K562 (cell line): ENCODE measurements at regions not wholly inside any gene's neighbourhood (a gene's known extent, or its start where the extent isn't known, plus 50 kb on each side); places are given as distances from the start of the nearest gene placed in this dataset.

Experiments
- ATAC-seq: fragments of 200-7000 bp; cut with Tn5 transposase; 3 replicates; pipeline ENCODE4 v1.9.1; 2020; ENCODE audit warnings: moderate library complexity
- BruUV-seq: library from RNA; stranded (reverse); fragments of 400-500 nt; replicated peaks from 2 replicates; lab custom pipeline; 2021; lab: Mats Ljungman, UMichigan
- CTCF ChIA-PET: fragments of 300-600 bp; formaldehyde crosslinking; extraction: SDS; loops from one replicate; lab custom pipeline; 2021; ENCODE audit warnings: low intra/inter-chr PET ratio; lab: Yijun Ruan, JAX
- POLR2A ChIA-PET: fragments of 300-600, 350-650 bp; sonication (Branson Sonifier 250); formaldehyde crosslinking; extraction: SDS; loops from one replicate; lab custom pipeline; 2021; ENCODE audit warnings: antibody characterized with exemption, inconsistent platforms; lab: Yijun Ruan, JAX
- DNase-seq, 4 experiments: peaks; one replicate each; pipeline versions ENCODE4 v3.0.0 to v3.0.0-alpha.2; 2011 to 2018; ENCODE audit warnings: low spot score in 3 of 4, mixed read lengths in 3 of 4; ENCODE audit errors: extremely low read depth in 1 of 4
- FAIRE-seq: peaks from 2 replicates; lab custom pipeline; 2011; peaks lifted over from hg19 to GRCh38; lab: Jason Lieb, UNC
- H2AFZ ChIP-seq: 2 replicates; pipeline ENCODE4 v1.6.0; 2011; ENCODE audit warnings: low read depth, low read length, control low read depth, inconsistent platforms
- H3K27ac ChIP-seq: fragments of 200-600 bp; 3 replicates; pipeline ENCODE4 v1.8.0; 2011; ENCODE audit warnings: low read depth, mild to moderate bottlenecking, control low read depth, inconsistent platforms, low read length, moderate library complexity, mixed read lengths; ENCODE audit errors: extremely low read depth
- H3K27me3 ChIP-seq, 2 experiments: fragments of 300-600 bp in 1 of 2; 2 replicates in 1 of 2; 3 replicates in 1 of 2; pipeline versions ENCODE4 v1.6.0 to v1.8.0; 2011; ENCODE audit warnings: inconsistent platforms in 2 of 2, low read length in 2 of 2, mild to moderate bottlenecking in 1 of 2, mixed read lengths in 1 of 2, moderate library complexity in 1 of 2; ENCODE audit not compliant: control insufficient read depth in 2 of 2, insufficient read depth in 2 of 2
- H3K36me3 ChIP-seq: fragments of 300-600 bp; 3 replicates; pipeline ENCODE4 v1.8.0; 2011; ENCODE audit warnings: mild to moderate bottlenecking, low read length, inconsistent platforms; ENCODE audit not compliant: control insufficient read depth, insufficient read depth
- H3K4me1 ChIP-seq, 2 experiments: fragments of 200-600 bp in 1 of 2; replicated peaks in 1 of 2; 2 replicates in 1 of 2; 3 replicates in 1 of 2; pipeline versions ENCODE4 v1.5.1 to v1.8.0; 2011; ENCODE audit warnings: inconsistent platforms in 2 of 2, low read length in 2 of 2, mild to moderate bottlenecking in 1 of 2, mixed read lengths in 1 of 2, moderate library complexity in 1 of 2; ENCODE audit not compliant: control insufficient read depth in 2 of 2, insufficient read depth in 2 of 2
- H3K4me2 ChIP-seq: 2 replicates; pipeline ENCODE4 v1.6.1; 2011; ENCODE audit warnings: low read length, control low read depth, inconsistent platforms, mixed read lengths; ENCODE audit not compliant: insufficient read depth
- H3K4me3 ChIP-seq: fragments of 200-600 bp; sonication (generic), shearing (Covaris generic); 2 replicates; pipeline ENCODE4 v1.5.1; 2016; ENCODE audit warnings: control low read depth, inconsistent platforms
- H3K79me2 ChIP-seq: fragments of 200-600 bp; 3 replicates; pipeline ENCODE4 v1.8.0; 2011; ENCODE audit warnings: low read length, inconsistent platforms; ENCODE audit not compliant: control insufficient read depth, insufficient read depth
- H3K9ac ChIP-seq, 2 experiments: 2 replicates each; pipeline versions ENCODE4 v1.6.0 to v1.6.1; 2011; ENCODE audit warnings: low read depth in 2 of 2, low read length in 2 of 2, control low read depth in 1 of 2, inconsistent platforms in 1 of 2, mild to moderate bottlenecking in 1 of 2, mixed read lengths in 1 of 2; ENCODE audit not compliant: insufficient read depth in 1 of 2
- H3K9me1 ChIP-seq: one replicate; pipeline ENCODE4 v1.6.0; 2011; ENCODE audit warnings: inconsistent platforms, mild to moderate bottlenecking, low read length, moderate library complexity; ENCODE audit not compliant: control insufficient read depth, insufficient read depth
- H3K9me3 ChIP-seq: replicated peaks from 2 replicates; pipeline ENCODE4 v1.5.1; 2011; ENCODE audit warnings: low read depth, low read length, inconsistent platforms; ENCODE audit not compliant: control insufficient read depth, insufficient read depth
- H4K20me1 ChIP-seq: replicated peaks from 2 replicates; pipeline ENCODE4 v1.6.1; 2011; ENCODE audit warnings: low read length, inconsistent platforms, mixed read lengths; ENCODE audit not compliant: control insufficient read depth, insufficient read depth
- NCOR1 ChIP-seq: fragments of 450-650 bp; IDR thresholded peaks from 2 replicates; pipeline ENCODE4 v1.6.1; 2016; ENCODE audit warnings: mild to moderate bottlenecking, moderate library complexity
- PHF21A ChIP-seq: fragments of 450-650 bp; IDR thresholded peaks from 2 replicates; pipeline ENCODE4 v1.6.1; 2017; ENCODE audit warnings: low read depth, borderline replicate concordance
- RBM14 ChIP-seq: fragments of 200-400 bp; formaldehyde crosslinking; IDR thresholded peaks from 2 replicates; pipeline ENCODE4 v1.6.1; 2018; ENCODE audit warnings: low read depth, mild to moderate bottlenecking, low read length, moderate library complexity, borderline replicate concordance; ENCODE audit not compliant: insufficient read depth
- SMARCA4 ChIP-seq: fragments of 450-650 bp; IDR thresholded peaks from 2 replicates; pipeline ENCODE4 v1.6.1; 2016
- STAT5A ChIP-seq: IDR thresholded peaks from 2 replicates; pipeline ENCODE4 v1.6.1; 2012; ENCODE audit warnings: low read length, inconsistent platforms, borderline replicate concordance
- ZNF146 ChIP-seq: IDR thresholded peaks from one replicate; pipeline ENCODE4 v1.6.1; 2018; ENCODE audit warnings: missing compliant biosample characterization; ENCODE audit not compliant: unreplicated experiment
- ZNF239 ChIP-seq: fragments of 250-450 bp; sonication (Bioruptor Pico); IDR thresholded peaks from 2 replicates; pipeline ENCODE4 v1.4.0; 2020; ENCODE audit warnings: mild to moderate bottlenecking
- ZNF75A ChIP-seq: fragments of 450-650 bp; formaldehyde crosslinking; IDR thresholded peaks from 2 replicates; pipeline ENCODE4 v1.4.0; 2020; ENCODE audit warnings: mild to moderate bottlenecking
- WGBS: fragments of 100-300 bp; shearing (Covaris generic); methylation state at CpG from one replicate; pipeline ENCODE4 v1.1.6; 2016; ENCODE audit warnings: low coverage, mixed read lengths; ENCODE audit not compliant: insufficient coverage; ENCODE audit errors: missing lambda C conversion rate; 5-methylcytosine and 5-hydroxymethylcytosine counted together
- in situ Hi-C: fragments of 300-500 bp; cut with MboI; formaldehyde crosslinking; loops from 4 replicates; pipeline ENCODE4 v1.15.0; 2018; ENCODE audit warnings: inconsistent platforms, mixed read lengths
- intact Hi-C: fragments of 100-400 bp; cut with micrococcal nuclease; formaldehyde crosslinking; loops from 2 replicates; pipeline ENCODE4 v1.14.2; 2022
- TF ChIP-seq, protein P1 (sequence below): sonication (generic); formaldehyde crosslinking; IDR thresholded peaks from 2 replicates; pipeline ENCODE4 v1.8.1; 2023; ENCODE audit warnings: mild to moderate bottlenecking, missing genetic modification reagents
- TF ChIP-seq, protein P2 (sequence below), 2 experiments: fragments of 450-650 bp; IDR thresholded peaks; 2 replicates each; pipeline ENCODE4 v1.6.1; 2018; ENCODE audit warnings: mild to moderate bottlenecking in 2 of 2, low read depth in 1 of 2; ENCODE audit not compliant: partially characterized antibody in 2 of 2

DNA sequence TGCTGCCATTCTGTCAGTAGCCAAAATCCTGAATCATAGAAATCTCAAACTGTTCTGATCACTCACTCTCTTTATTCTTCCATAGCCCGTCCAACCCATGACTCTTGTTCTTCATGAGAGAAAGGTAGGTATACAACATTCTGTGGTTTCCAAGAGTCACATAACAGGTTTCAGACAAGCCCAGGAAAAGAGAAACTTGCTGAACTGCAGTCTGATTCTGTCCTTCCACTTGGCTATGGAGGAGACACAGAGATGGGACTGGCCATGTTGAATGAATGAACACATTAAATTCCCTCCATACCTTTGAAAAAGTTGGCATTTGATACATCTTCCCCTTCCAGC lies 880.2 kb upstream of the CELF4 start:
- CTCF ChIA-PET = no interaction called here
- H3K27me3 ChIP-seq = no peaks in the 10 kb centered on the region
- BruUV-seq = no TSS peak
- H3K36me3 ChIP-seq = no peaks in the 10 kb centered on the region
- WGBS = 0% methylated on average over 1 of the region's 1 CpG
- H3K9me3 ChIP-seq = peaks cover 1% of the 10 kb centered on the region; the same call in 1 of the 2 replicates
- POLR2A ChIA-PET = no interaction called here
- intact Hi-C loops = no loop called here
- H3K4me1 ChIP-seq = no peaks in the 10 kb centered on the region
- no peaks in the 10 kb centered on the region for H3K79me2 ChIP-seq
- FAIRE-seq (no peak), DNase-seq (no peak), ATAC-seq (no peak)
- no peak overlapping the region for H3K4me3 ChIP-seq
- H4K20me1 ChIP-seq = no peaks in the 10 kb centered on the region
- no peaks in the 10 kb centered on the region for H3K9me1 ChIP-seq
- no peak overlapping the region for H3K27ac ChIP-seq
- no peak overlapping the region for H3K4me2 ChIP-seq
- in situ Hi-C loops = no loop called here
- TF ChIP-seq RBM14 = no peak
- TF ChIP-seq ZNF239 (CRISPR knock-in tag) = no peak
- TF ChIP-seq, all 486 proteins: peak for 0
- no peak overlapping the region for H3K9ac ChIP-seq
- no peak overlapping the region for H2AFZ ChIP-seq

DNA sequence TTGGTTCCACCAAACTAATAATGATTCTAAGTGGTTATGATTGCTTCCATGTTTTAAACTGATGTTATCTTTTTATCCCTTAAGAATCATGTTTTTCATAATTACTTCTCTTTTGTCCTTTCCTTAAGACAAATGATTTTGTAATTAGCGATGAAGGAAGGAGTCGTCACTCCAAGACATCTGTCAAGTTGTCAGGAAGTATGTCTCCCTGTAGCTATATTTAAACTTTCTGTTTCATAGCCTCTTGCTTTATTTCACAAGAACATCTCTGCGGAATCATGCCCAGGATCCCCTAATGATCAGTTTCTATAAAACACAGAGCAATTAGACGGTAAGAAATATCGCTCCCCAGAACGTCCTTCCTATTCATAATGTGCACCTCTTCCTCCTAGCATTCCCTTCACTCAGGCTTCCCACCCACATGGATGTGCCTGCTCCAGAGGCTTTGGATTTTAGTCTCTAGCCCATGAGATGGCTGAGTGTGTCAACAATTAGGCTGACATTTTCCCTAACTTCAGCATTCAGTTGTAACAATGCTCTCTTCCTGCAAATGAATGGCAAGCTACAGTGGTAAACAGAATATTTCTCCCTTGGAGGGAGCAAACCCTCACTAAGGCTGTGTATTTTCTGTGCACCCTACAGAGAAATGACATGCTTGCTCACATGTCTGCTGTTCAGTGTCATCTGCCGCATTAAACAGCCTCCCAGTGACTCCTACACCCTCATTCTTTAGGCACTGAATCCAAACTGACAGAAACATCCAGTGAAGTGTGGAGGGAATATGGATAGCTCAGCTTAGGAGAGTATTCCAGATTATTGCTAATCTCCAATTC lies 879.6 kb upstream of the CELF4 start:
- Histone ChIP-seq H3K79me2 (no peaks in the 10 kb centered on the region), H3K9ac (no peak overlapping the region), H3K4me3 (no peak overlapping the region), H3K27ac (no peak overlapping the region), H3K9me3 (peaks cover 1% of the 10 kb centered on the region; the same call in 1 of the 2 replicates), H3K4me1 (no peaks in the 10 kb centered on the region), H3K4me2 (no peak overlapping the region), H3K27me3 (no peaks in the 10 kb centered on the region), H3K36me3 (no peaks in the 10 kb centered on the region), H2AFZ (no peak overlapping the region), H3K9me1 (no peaks in the 10 kb centered on the region), H4K20me1 (no peaks in the 10 kb centered on the region)
- 3% methylated on average over 7 of the region's 7 CpGs for WGBS
- no peak for DNase-seq
- no TSS peak for BruUV-seq
- in situ Hi-C loops (no loop called here), intact Hi-C loops (no loop called here)
- POLR2A ChIA-PET = no interaction called here
- no peak for FAIRE-seq
- CTCF ChIA-PET = no interaction called here
- no peak for ATAC-seq
- TF ChIP-seq PHF21A (no peak), STAT5A (no peak), NCOR1 (no peak), SMARCA4 (no peak), ZNF146 (CRISPR knock-in tag) (no peak), ZNF75A (no peak)
- TF ChIP-seq, protein P1, sequence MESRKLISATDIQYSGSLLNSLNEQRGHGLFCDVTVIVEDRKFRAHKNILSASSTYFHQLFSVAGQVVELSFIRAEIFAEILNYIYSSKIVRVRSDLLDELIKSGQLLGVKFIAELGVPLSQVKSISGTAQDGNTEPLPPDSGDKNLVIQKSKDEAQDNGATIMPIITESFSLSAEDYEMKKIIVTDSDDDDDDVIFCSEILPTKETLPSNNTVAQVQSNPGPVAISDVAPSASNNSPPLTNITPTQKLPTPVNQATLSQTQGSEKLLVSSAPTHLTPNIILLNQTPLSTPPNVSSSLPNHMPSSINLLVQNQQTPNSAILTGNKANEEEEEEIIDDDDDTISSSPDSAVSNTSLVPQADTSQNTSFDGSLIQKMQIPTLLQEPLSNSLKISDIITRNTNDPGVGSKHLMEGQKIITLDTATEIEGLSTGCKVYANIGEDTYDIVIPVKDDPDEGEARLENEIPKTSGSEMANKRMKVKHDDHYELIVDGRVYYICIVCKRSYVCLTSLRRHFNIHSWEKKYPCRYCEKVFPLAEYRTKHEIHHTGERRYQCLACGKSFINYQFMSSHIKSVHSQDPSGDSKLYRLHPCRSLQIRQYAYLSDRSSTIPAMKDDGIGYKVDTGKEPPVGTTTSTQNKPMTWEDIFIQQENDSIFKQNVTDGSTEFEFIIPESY = no peak
- TF ChIP-seq, protein P2, sequence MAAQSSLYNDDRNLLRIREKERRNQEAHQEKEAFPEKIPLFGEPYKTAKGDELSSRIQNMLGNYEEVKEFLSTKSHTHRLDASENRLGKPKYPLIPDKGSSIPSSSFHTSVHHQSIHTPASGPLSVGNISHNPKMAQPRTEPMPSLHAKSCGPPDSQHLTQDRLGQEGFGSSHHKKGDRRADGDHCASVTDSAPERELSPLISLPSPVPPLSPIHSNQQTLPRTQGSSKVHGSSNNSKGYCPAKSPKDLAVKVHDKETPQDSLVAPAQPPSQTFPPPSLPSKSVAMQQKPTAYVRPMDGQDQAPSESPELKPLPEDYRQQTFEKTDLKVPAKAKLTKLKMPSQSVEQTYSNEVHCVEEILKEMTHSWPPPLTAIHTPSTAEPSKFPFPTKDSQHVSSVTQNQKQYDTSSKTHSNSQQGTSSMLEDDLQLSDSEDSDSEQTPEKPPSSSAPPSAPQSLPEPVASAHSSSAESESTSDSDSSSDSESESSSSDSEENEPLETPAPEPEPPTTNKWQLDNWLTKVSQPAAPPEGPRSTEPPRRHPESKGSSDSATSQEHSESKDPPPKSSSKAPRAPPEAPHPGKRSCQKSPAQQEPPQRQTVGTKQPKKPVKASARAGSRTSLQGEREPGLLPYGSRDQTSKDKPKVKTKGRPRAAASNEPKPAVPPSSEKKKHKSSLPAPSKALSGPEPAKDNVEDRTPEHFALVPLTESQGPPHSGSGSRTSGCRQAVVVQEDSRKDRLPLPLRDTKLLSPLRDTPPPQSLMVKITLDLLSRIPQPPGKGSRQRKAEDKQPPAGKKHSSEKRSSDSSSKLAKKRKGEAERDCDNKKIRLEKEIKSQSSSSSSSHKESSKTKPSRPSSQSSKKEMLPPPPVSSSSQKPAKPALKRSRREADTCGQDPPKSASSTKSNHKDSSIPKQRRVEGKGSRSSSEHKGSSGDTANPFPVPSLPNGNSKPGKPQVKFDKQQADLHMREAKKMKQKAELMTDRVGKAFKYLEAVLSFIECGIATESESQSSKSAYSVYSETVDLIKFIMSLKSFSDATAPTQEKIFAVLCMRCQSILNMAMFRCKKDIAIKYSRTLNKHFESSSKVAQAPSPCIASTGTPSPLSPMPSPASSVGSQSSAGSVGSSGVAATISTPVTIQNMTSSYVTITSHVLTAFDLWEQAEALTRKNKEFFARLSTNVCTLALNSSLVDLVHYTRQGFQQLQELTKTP (IDR thresholded peaks at IDR 0.05; ENCODE audit: low read depth in 1 of 2, partially characterized antibody in 2 of 2) = no peak
